SKM-1 (cell line): ENCODE measurements at regions not wholly inside any gene's neighbourhood (a gene's known extent, or its start where the extent isn't known, plus 50 kb on each side); places are given as distances from the start of the nearest gene placed in this dataset.
"Not testable (repeated sequence)": the region's sequence is repeated elsewhere in the genome, so short reads cannot be mapped to it uniquely, and the experiment has no call there.

Source experiments
- DNase-seq: peaks from one replicate; lab custom pipeline; 2025; ENCODE audit not compliant: unreplicated experiment; lab: John Stamatoyannopoulos, UW

GRCh38 chr6:17013701-17014100 is 88.1 kb upstream of the STMND1 start:
- DNase-seq, result no peak

GRCh38 chr6:17012421-17013225 is 89.2 kb upstream of the STMND1 start:
- DNase-seq, result no peak

GRCh38 chr6:17011985-17012384 is 89.9 kb upstream of the STMND1 start:
- no peak for DNase-seq

GRCh38 chr6:17007749-17008148 is 94.1 kb upstream of the STMND1 start:
- no peak for DNase-seq

GRCh38 chr6:17006543-17006942 is 95.3 kb upstream of the STMND1 start:
- no peak for DNase-seq

- DNase-seq, result no peak
These were observed 97.6 kb upstream of the STMND1 start for GRCh38 chr6:17004269-17004668.

- DNase-seq, result no peak
These were observed 99.7 kb upstream of the STMND1 start for GRCh38 chr6:17002123-17002522.

- no peak for DNase-seq
These were observed 100.7 kb upstream of the STMND1 start for GRCh38 chr6:17001188-17001587.

- DNase-seq, result no peak
These were observed 102.1 kb upstream of the STMND1 start for GRCh38 chr6:16999491-17000436.

- DNase-seq, result no peak
These were observed 103.4 kb upstream of the STMND1 start for GRCh38 chr6:16998461-16998860.

- DNase-seq, result no peak
These were observed 106.2 kb upstream of the STMND1 start for GRCh38 chr6:16995511-16996250.

- no peak for DNase-seq
These were observed 108.5 kb upstream of the STMND1 start for GRCh38 chr6:16993396-16993795.

GRCh38 chr6:16991981-16992629 is 109.7 kb upstream of the STMND1 start:
- DNase-seq, result no peak

- DNase-seq, result not testable (repeated sequence)
These were observed 111.9 kb upstream of the STMND1 start for GRCh38 chr6:16989976-16990375.

GRCh38 chr6:16989382-16989781 is 112.5 kb upstream of the STMND1 start:
- DNase-seq, result no peak

GRCh38 chr6:16987996-16988395 is 113.9 kb upstream of the STMND1 start:
- no peak for DNase-seq

- no peak for DNase-seq
These were observed 116.2 kb upstream of the STMND1 start for GRCh38 chr6:16985513-16986284.

GRCh38 chr6:16982807-16983206 is 119.0 kb upstream of the STMND1 start:
- DNase-seq, result no peak

GRCh38 chr6:16979677-16980370 is 122.0 kb upstream of the STMND1 start:
- DNase-seq, result no peak
